ENCODE measurements at regions not wholly inside any gene's neighbourhood (a gene's known extent, or its start where the extent isn't known, plus 50 kb on each side); places are given as distances from the start of the nearest gene placed in this dataset.
"Not testable (repeated sequence)": the region's sequence is repeated elsewhere in the genome, so short reads cannot be mapped to it uniquely, and the experiment has no call there.

DNA sequence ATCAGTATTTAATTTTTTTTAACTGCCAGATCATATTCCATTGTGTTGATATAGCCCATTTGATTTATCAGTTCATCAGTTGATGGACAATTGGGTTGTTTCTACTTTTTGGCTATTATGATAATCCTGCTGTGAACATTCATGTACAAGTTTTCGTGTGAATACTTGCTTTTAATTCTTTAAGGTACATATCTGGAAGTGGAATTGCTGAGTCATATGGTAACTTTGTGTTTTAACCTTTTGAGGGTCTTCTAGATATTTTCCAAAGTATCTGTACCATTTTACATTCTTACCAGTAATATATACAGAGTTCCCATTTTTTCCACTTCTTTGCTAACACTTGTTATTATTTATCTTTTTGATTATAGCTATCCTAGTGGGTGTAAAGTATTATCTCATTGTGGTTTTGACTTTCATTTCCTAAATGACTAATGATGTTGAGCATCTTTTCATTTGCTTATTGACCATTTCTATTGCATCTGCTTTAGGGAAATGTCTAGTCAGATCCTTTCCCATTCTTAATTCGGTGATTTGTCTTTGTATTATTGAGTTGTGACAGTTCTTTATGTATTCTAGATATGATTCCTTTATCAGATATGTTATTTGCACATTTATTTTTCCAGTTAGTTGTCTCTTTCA is 75.2 kb upstream of the NUDT6 start:
- Mint-ChIP-seq H3K4me3 (no peak overlapping the region), H3K4me1 (no peaks in the 10 kb centered on the region), H3K27ac (ENCODE audit: unreplicated experiment) (no peak overlapping the region), H3K27me3 (ENCODE audit: low read depth) (no peaks in the 10 kb centered on the region), H3K36me3 (ENCODE audit: low read depth) (peaks cover 10% of the 10 kb centered on the region), H3K9me3 (peaks cover 2% of the 10 kb centered on the region)
- no peak for DNase-seq (ENCODE audit: low read depth, low spot score)
- TF ChIP-seq, protein P1, sequence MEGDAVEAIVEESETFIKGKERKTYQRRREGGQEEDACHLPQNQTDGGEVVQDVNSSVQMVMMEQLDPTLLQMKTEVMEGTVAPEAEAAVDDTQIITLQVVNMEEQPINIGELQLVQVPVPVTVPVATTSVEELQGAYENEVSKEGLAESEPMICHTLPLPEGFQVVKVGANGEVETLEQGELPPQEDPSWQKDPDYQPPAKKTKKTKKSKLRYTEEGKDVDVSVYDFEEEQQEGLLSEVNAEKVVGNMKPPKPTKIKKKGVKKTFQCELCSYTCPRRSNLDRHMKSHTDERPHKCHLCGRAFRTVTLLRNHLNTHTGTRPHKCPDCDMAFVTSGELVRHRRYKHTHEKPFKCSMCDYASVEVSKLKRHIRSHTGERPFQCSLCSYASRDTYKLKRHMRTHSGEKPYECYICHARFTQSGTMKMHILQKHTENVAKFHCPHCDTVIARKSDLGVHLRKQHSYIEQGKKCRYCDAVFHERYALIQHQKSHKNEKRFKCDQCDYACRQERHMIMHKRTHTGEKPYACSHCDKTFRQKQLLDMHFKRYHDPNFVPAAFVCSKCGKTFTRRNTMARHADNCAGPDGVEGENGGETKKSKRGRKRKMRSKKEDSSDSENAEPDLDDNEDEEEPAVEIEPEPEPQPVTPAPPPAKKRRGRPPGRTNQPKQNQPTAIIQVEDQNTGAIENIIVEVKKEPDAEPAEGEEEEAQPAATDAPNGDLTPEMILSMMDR (conservative IDR thresholded peaks at IDR 0.05): no peak

DNA sequence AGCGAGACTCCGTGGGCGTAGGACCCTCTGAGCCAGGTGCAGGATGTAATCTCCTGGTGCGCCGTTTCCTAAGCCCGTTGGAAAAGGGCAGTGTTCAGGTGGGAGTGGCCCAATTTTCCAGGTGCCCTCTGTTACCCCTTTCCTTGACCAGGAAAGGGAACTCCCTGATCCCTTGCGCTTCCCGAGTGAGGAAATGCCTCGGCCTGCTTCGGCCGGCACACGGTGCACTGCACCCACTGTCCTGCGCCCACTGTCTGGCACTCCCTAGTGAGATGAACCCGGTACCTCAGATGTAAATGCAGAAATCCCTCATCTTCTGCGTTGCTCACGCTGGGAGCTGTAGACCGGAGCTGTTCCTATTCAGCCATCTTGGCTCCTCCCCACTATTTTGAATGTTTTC is 81.7 kb upstream of the NUDT6 start:
- peaks cover 44% of the 10 kb centered on the region for H3K36me3 Mint-ChIP-seq (ENCODE audit: low read depth)

DNA sequence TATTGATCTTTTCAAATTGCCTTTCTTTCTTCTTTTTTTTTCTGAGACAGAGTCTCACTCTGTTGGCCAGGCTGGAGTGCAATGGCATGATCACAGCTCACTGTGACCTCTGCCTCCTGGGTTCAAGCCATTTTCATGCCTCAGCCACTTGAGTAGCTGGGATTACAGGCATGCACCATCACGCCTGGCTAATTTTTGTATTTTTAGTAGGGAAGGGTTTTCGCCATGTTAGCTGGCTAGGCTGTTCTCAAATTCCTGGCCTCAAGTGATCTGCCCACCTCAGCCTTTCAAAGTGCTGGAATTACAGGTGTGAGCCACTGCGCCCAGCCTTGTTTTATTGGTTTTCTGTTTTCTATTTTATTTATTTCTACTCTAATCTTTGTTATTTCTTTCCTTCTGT is 82.7 kb upstream of the NUDT6 start:
- H3K4me3 Mint-ChIP-seq; H3K27me3 Mint-ChIP-seq (ENCODE audit: low read depth); DNase-seq (ENCODE audit: low read depth, low spot score); H3K27ac Mint-ChIP-seq (ENCODE audit: unreplicated experiment); H3K4me1 Mint-ChIP-seq: not testable (repeated sequence)
- Mint-ChIP-seq H3K36me3 (ENCODE audit: low read depth) (peaks cover 43% of the 10 kb centered on the region), H3K9me3 (peaks cover 13% of the 10 kb centered on the region)

More for the DNA sequence above, 81.7 kb upstream of the NUDT6 start:
- H3K9me3 Mint-ChIP-seq: peaks cover 13% of the 10 kb centered on the region
- H3K27me3 Mint-ChIP-seq (ENCODE audit: low read depth); H3K27ac Mint-ChIP-seq (ENCODE audit: unreplicated experiment); H3K4me3 Mint-ChIP-seq; H3K4me1 Mint-ChIP-seq; DNase-seq (ENCODE audit: low read depth, low spot score): not testable (repeated sequence)

DNA sequence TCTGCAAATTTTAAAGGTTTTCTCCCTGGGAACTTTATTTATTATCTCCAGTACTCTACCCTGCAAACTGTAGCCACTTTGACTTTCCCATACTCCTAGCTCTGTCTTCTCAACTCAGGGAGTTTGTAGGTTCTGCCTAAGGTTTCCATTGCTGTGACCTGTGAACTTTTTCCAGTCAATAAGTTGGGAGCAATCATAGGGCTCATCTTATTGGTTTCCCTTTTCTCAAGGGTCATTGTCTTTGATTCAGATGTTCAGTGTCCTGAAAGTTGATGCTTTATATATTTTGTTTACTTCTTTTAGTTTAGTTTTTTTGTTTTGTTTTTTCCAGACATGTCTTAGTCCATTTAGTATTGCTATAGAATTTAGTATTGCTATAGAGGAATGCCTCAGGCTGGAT is 85.3 kb upstream of the NUDT6 start:
- TF ChIP-seq, protein P1 (conservative IDR thresholded peaks at IDR 0.05): no peak
- Mint-ChIP-seq H3K9me3 (peaks cover 16% of the 10 kb centered on the region), H3K4me3 (no peak overlapping the region), H3K27me3 (ENCODE audit: low read depth) (no peaks in the 10 kb centered on the region), H3K4me1 (peaks cover 5% of the 10 kb centered on the region), H3K36me3 (ENCODE audit: low read depth) (peaks cover 55% of the 10 kb centered on the region), H3K27ac (ENCODE audit: unreplicated experiment) (no peak overlapping the region)
- DNase-seq (ENCODE audit: low read depth, low spot score): no peak

DNA sequence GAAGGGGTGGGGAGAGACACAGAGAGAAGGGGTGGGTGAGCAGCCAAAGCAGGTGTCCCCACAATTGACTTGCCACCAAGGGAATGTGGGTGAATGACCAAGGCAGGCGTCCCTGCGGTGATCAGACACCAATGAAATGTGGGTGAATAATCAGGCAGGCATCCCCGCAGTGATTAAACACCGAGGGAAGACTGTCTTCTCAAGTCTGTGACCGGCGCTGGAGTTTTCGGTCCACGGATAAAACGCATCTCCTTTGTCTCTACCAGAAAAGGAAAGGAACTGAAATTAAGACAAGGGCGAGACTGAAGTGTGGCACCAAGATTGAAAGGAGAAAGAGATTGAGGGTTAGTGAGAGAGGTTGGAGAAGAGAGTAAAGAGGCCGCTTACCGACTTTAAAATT is 90.0 kb upstream of the NUDT6 start:
- H3K36me3 Mint-ChIP-seq (ENCODE audit: low read depth): peaks cover 43% of the 10 kb centered on the region
- not testable (repeated sequence) for H3K9me3 Mint-ChIP-seq; H3K4me3 Mint-ChIP-seq; H3K27me3 Mint-ChIP-seq (ENCODE audit: low read depth); H3K27ac Mint-ChIP-seq (ENCODE audit: unreplicated experiment); H3K4me1 Mint-ChIP-seq; DNase-seq (ENCODE audit: low read depth, low spot score)

DNA sequence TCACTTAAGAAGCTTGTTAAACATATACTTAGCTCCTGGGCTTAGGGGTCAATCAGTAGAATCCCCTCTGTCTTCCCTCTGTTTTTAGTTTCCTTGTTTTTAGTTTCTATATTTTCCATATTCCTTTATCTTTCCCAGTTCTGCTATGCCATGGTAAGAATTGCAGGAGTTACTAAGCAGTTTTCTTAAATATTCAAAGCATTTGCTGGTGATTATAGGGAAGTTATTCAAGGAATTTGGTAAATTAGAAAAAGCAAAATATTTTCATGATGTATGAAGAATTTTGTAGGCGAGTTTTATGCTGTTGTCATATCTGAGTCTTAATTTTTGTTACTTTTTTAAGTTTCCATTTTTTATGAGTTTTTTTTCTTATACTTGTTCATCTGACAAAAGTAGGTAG is 91.6 kb upstream of the NUDT6 start:
- no peak overlapping the region for H3K27ac Mint-ChIP-seq (ENCODE audit: unreplicated experiment)
- no peak overlapping the region for H3K4me3 Mint-ChIP-seq
- DNase-seq (ENCODE audit: low read depth, low spot score): no peak
- TF ChIP-seq, protein P1 (conservative IDR thresholded peaks at IDR 0.05): no peak
- peaks cover 5% of the 10 kb centered on the region for H3K4me1 Mint-ChIP-seq
- H3K36me3 Mint-ChIP-seq (ENCODE audit: low read depth): peaks cover 34% of the 10 kb centered on the region
- peaks cover 5% of the 10 kb centered on the region for H3K9me3 Mint-ChIP-seq
- H3K27me3 Mint-ChIP-seq (ENCODE audit: low read depth): no peaks in the 10 kb centered on the region

DNA sequence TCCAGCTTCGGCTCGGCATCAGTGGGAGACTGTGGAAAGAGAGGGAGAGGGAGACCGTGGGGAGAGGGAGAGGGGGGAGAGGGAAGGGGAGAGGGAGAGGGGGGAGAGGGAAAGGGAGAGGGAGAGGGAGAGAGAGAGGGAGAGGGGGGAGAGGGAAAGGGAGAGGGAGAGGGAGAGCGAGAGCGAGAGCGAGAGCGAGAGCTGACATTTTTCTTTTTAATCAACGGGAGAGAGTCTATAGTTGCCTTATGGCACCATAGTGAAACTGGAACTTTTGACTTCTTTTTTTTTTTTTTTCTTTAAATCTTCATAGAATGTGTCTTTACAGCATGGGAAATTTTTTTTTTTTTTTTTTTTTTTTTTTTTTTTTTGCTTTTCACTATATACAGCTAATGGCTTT is 94.7 kb upstream of the NUDT6 start:
- Mint-ChIP-seq H3K9me3 (peaks cover 5% of the 10 kb centered on the region), H3K4me3 (no peak overlapping the region)
- no peak for DNase-seq (ENCODE audit: low read depth, low spot score)

More for the DNA sequence above, 94.7 kb upstream of the NUDT6 start:
- no peak overlapping the region for H3K27ac Mint-ChIP-seq (ENCODE audit: unreplicated experiment)
- peaks cover 5% of the 10 kb centered on the region for H3K4me1 Mint-ChIP-seq
- TF ChIP-seq, protein P1 (conservative IDR thresholded peaks at IDR 0.05): no peak
- no peaks in the 10 kb centered on the region for H3K27me3 Mint-ChIP-seq (ENCODE audit: low read depth)
- H3K36me3 Mint-ChIP-seq (ENCODE audit: low read depth): peaks cover 25% of the 10 kb centered on the region
